ENCODE measurements at regions not wholly inside any gene's neighbourhood (a gene's known extent, or its start where the extent isn't known, plus 50 kb on each side); places are given as distances from the start of the nearest gene placed in this dataset.

DNA sequence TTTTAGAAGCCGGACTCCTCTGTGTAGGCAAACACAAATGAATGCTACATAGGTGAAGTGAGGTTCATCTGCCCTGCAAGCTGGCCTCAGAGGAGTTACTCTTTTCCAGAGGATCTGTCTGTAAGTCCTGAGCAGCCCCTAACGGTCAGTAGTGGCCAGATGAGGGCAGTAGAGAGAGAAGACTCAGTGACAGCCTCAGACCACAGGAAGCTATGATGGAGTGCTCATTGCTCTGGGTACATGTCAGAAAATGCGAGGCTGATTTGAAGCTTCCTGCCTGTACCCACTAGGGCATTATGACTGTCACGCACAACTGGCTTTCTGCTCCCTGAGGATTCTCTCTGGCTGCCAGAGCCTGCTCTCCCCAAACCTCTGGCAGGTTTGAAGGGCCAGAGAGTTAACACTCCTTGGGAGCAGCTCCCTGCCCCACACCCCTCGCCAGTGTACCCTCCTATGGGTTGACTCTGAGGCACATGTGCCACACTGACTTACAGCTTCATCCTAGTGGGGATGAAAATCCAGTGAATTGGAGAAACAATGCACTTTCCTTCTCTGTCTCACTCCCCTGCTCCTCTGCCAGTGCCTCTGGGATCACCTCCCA is 141.5 kb downstream of the GABRG2 start:
- DNase-seq (ENCODE audit: low spot score in 2 of 2, unreplicated experiment in 2 of 2) = peak in 1 of 2 experiments; percentile 42
- H3K9me3 Mint-ChIP-seq = no peaks in the 10 kb centered on the region
- H3K27me3 Mint-ChIP-seq (ENCODE audit: low read depth) = peaks cover 14% of the 10 kb centered on the region
- H3K4me1 Mint-ChIP-seq = no peaks in the 10 kb centered on the region
- no peak for TF ChIP-seq CTCF (IDR thresholded peaks at IDR 0.05; ENCODE audit: unreplicated experiment)
- H3K27ac Mint-ChIP-seq = no peak overlapping the region
- no peaks in the 10 kb centered on the region for H3K36me3 Mint-ChIP-seq
- H3K4me3 Mint-ChIP-seq = no peak overlapping the region

DNA sequence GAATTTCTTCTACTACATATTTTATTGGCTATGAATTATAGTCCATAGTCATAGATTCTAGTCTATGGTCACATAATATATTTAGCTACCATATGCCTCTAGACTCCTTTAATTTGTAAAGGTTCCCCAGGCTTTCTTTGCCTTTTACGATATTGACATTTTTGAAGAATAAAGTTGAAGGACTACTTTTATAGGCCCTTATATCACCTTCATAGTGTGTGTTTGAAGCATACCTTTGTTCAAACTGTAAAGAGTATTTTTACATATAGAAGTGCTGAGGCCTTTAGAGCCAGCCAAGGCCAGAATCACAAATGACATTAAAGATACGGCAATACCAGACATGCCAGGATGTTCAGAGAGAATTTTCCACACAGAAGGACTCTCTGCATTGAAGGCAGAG is 147.0 kb downstream of the GABRG2 start:
- H3K4me3 Mint-ChIP-seq = no peak overlapping the region
- DNase-seq (ENCODE audit: low spot score in 2 of 2, unreplicated experiment in 2 of 2) = no peak
- no peaks in the 10 kb centered on the region for H3K9me3 Mint-ChIP-seq
- peaks cover 2% of the 10 kb centered on the region for H3K27me3 Mint-ChIP-seq (ENCODE audit: low read depth)
- no peak overlapping the region for H3K27ac Mint-ChIP-seq
- no peaks in the 10 kb centered on the region for H3K36me3 Mint-ChIP-seq
- no peak for TF ChIP-seq CTCF (IDR thresholded peaks at IDR 0.05; ENCODE audit: unreplicated experiment)
- H3K4me1 Mint-ChIP-seq = no peaks in the 10 kb centered on the region

DNA sequence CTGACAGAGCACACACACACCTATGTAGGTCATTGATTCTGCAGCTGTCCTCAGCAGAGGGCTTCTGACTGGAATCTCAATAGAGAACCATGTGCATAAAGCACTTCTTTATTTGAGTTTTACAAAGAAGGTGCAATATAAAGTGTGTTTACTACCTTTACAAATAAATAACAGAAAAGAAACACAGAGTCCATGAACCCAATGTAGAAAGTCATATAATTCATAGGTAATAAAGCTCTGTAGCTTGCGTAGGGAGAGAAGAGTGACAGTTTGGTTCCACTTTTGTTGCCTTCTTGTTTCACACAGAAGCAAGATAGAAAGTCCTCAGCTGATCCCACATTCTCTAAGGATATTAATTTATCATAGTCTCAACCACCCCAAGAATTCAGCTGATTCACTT is 149.5 kb downstream of the GABRG2 start:
- Mint-ChIP-seq H3K27me3 (ENCODE audit: low read depth) (peaks cover 2% of the 10 kb centered on the region), H3K4me3 (no peak overlapping the region), H3K27ac (no peak overlapping the region), H3K4me1 (no peaks in the 10 kb centered on the region), H3K36me3 (no peaks in the 10 kb centered on the region), H3K9me3 (no peaks in the 10 kb centered on the region)
- no peak for DNase-seq (ENCODE audit: low spot score in 2 of 2, unreplicated experiment in 2 of 2)
- no peak for TF ChIP-seq CTCF (IDR thresholded peaks at IDR 0.05; ENCODE audit: unreplicated experiment)

GRCh38 chr5:162221910-162222309 is 154.3 kb downstream of the GABRG2 start:
- H3K9me3 Mint-ChIP-seq = peaks cover 6% of the 10 kb centered on the region
- H3K27me3 Mint-ChIP-seq (ENCODE audit: low read depth) = no peaks in the 10 kb centered on the region
- H3K27ac Mint-ChIP-seq = no peak overlapping the region
- no peak for DNase-seq (ENCODE audit: low spot score in 2 of 2, unreplicated experiment in 2 of 2)
- H3K36me3 Mint-ChIP-seq = no peaks in the 10 kb centered on the region
- TF ChIP-seq CTCF (IDR thresholded peaks at IDR 0.05; ENCODE audit: unreplicated experiment) = no peak
- no peaks in the 10 kb centered on the region for H3K4me1 Mint-ChIP-seq
- H3K4me3 Mint-ChIP-seq = no peak overlapping the region

- DNase-seq (ENCODE audit: low spot score in 2 of 2, unreplicated experiment in 2 of 2) = no peak
- H3K4me3 Mint-ChIP-seq = no peak overlapping the region
- H3K27ac Mint-ChIP-seq = no peak overlapping the region
- no peak for TF ChIP-seq CTCF (IDR thresholded peaks at IDR 0.05; ENCODE audit: unreplicated experiment)
- peaks cover 11% of the 10 kb centered on the region for H3K9me3 Mint-ChIP-seq
- peaks cover 2% of the 10 kb centered on the region for H3K27me3 Mint-ChIP-seq (ENCODE audit: low read depth)
- H3K36me3 Mint-ChIP-seq = no peaks in the 10 kb centered on the region
- H3K4me1 Mint-ChIP-seq = no peaks in the 10 kb centered on the region
Measured at GRCh38 chr5:162227075-162227474, 159.5 kb downstream of the GABRG2 start.

DNA sequence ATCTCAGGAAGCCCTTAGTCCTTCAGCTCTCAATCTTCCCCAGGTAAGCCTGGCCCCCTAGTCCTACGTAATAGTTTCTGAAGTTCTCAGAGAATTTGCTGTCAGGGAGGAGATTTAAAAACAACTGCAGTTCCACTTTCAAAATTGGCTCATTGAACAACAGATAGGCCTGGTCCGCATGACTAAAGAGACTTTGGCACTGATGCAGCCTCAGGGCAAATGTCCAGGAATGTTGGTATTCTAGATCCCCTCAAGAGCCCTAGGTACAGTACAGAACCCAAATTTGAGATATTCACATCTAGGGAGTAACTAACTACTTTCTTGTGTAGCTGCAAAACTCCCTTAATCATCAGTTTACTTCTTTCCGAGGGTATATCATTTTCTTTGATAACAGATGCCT is 162.8 kb downstream of the GABRG2 start:
- TF ChIP-seq CTCF (IDR thresholded peaks at IDR 0.05; ENCODE audit: unreplicated experiment) = no peak
- no peak for DNase-seq (ENCODE audit: low spot score in 2 of 2, unreplicated experiment in 2 of 2)
- Mint-ChIP-seq H3K27me3 (ENCODE audit: low read depth) (peaks cover 2% of the 10 kb centered on the region), H3K9me3 (peaks cover 24% of the 10 kb centered on the region), H3K27ac (no peak overlapping the region), H3K4me1 (no peaks in the 10 kb centered on the region), H3K4me3 (no peak overlapping the region), H3K36me3 (no peaks in the 10 kb centered on the region)
